ENCODE measurements at regions not wholly inside any gene's neighbourhood (a gene's known extent, or its start where the extent isn't known, plus 50 kb on each side); places are given as distances from the start of the nearest gene placed in this dataset.
A peak's percentile ranks its signal among the peaks of the same experiment; 100 is the strongest.
"Not testable (repeated sequence)": the region's sequence is repeated elsewhere in the genome, so short reads cannot be mapped to it uniquely, and the experiment has no call there.

- no peak overlapping the region for H3K27ac ChIP-seq
Measured at GRCh38 chrX:13448941-13449340, 120.5 kb upstream of the EGFL6 start.

GRCh38 chrX:13441608-13442007 is 121.8 kb upstream of the ATXN3L start:
- H3K4me3 ChIP-seq; DNase-seq (ENCODE audit: low spot score); H3K27ac ChIP-seq: not testable (repeated sequence)

More at GRCh38 chrX:13448941-13449340, 120.5 kb upstream of the EGFL6 start:
- H3K4me3 ChIP-seq: no peak overlapping the region
- TF ChIP-seq CTCF (IDR thresholded peaks at IDR 0.05): no peak
- no peak for DNase-seq (ENCODE audit: low spot score)

GRCh38 chrX:13440176-13440575 is 120.3 kb upstream of the ATXN3L start:
- Histone ChIP-seq H3K27ac (no peak overlapping the region), H3K4me3 (no peak overlapping the region)
- no peak for TF ChIP-seq CTCF (IDR thresholded peaks at IDR 0.05)
- no peak for DNase-seq (ENCODE audit: low spot score)

- no peak for DNase-seq (ENCODE audit: low spot score)
- no peak for TF ChIP-seq CTCF (IDR thresholded peaks at IDR 0.05)
- H3K27ac ChIP-seq: peak overlapping the region; percentile 49 to 65
- H3K4me3 ChIP-seq: no peak overlapping the region
Measured at GRCh38 chrX:13433298-13433605, 113.4 kb upstream of the ATXN3L start.

GRCh38 chrX:13432414-13433297 is 112.8 kb upstream of the ATXN3L start:
- Histone ChIP-seq H3K4me3 (no peak overlapping the region), H3K27ac (peak overlapping the region; percentile 56 to 65)
- DNase-seq (ENCODE audit: low spot score): no peak
- TF ChIP-seq CTCF (IDR thresholded peaks at IDR 0.05): no peak

- Histone ChIP-seq H3K27ac (no peak overlapping the region), H3K4me3 (no peak overlapping the region)
- DNase-seq (ENCODE audit: low spot score): no peak
- no peak for TF ChIP-seq CTCF (IDR thresholded peaks at IDR 0.05)
Measured at GRCh38 chrX:13430136-13430827, 110.4 kb upstream of the ATXN3L start.

- DNase-seq (ENCODE audit: low spot score): no peak
- TF ChIP-seq CTCF (IDR thresholded peaks at IDR 0.05): no peak
- H3K27ac ChIP-seq: no peak overlapping the region
- H3K4me3 ChIP-seq: no peak overlapping the region
Measured at GRCh38 chrX:13428053-13428786, 108.4 kb upstream of the ATXN3L start.

Measured in coronary artery (tissue), 2 donors.